ENCODE measurements at regions not wholly inside any gene's neighbourhood (a gene's known extent, or its start where the extent isn't known, plus 50 kb on each side); places are given as distances from the start of the nearest gene placed in this dataset.

DNA sequence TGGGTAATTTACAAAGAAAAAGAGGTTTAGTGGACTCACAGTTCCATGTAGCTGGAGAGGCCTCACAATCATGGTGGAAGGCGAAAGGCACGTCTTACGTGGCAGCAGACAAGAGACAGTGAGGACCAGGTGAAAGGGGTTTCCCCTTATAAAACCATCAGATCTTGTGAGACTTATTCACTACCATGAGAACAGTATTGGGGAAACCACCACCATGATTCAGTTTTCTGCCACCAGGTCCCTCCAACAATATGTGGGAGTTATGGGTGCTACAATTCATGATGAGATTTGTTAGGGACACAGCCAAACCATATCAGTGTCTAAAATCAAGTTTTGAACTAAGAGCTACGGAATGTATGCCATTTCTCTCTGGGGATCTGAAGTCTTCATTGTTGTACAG, 354.8 kb upstream of the C2CD4B start:
- TF ChIP-seq, protein P1, sequence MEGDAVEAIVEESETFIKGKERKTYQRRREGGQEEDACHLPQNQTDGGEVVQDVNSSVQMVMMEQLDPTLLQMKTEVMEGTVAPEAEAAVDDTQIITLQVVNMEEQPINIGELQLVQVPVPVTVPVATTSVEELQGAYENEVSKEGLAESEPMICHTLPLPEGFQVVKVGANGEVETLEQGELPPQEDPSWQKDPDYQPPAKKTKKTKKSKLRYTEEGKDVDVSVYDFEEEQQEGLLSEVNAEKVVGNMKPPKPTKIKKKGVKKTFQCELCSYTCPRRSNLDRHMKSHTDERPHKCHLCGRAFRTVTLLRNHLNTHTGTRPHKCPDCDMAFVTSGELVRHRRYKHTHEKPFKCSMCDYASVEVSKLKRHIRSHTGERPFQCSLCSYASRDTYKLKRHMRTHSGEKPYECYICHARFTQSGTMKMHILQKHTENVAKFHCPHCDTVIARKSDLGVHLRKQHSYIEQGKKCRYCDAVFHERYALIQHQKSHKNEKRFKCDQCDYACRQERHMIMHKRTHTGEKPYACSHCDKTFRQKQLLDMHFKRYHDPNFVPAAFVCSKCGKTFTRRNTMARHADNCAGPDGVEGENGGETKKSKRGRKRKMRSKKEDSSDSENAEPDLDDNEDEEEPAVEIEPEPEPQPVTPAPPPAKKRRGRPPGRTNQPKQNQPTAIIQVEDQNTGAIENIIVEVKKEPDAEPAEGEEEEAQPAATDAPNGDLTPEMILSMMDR (IDR thresholded peaks at IDR 0.05; ENCODE audit: extremely low read depth, missing control alignments), result no peak
- no peak for DNase-seq (ENCODE audit: low spot score)

DNA sequence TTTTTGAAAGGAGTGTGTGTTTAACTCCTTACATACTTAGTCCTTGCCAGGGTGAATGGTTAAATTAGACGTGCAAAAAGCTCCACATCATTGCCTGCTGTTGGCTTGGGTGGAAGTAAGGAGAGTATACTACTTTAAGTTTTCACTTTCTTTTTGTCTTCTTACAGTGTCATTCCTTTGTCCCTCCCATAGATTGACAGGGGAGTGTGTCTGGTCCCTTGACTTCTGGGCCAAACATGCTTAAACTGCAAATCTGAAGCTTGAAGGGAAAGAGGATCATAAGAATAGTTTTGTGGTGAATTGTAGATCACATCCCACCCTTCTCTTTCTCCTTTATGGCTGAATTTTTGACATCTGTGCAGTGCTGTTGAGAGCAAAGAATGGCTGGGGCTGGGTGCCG, 355.8 kb upstream of the C2CD4B start:
- TF ChIP-seq, protein P1 (IDR thresholded peaks at IDR 0.05; ENCODE audit: extremely low read depth, missing control alignments), result no peak

DNA sequence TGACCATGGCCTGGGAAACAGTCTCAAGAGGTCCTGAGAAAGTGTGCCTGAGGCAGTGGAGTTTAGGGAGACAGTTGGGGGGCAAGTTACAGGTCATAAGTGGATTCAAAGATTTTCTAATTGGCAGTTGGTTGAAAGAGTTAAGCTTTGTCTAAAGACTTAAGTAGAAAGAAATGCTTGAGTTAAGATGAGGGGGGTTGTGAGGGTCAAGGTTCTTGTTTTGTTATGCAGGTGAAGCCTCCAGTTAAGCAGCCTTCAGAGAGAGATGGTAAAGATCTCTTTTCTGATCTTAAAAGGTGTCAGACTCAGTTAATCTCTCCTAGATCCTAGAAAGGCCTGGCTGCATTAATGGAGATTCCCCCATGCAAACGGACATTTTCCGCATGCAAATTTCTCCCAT, 356.3 kb upstream of the C2CD4B start:
- TF ChIP-seq, protein P1 (IDR thresholded peaks at IDR 0.05; ENCODE audit: extremely low read depth, missing control alignments), result no peak
- DNase-seq (ENCODE audit: low spot score), result no peak

More for the DNA sequence above, 355.8 kb upstream of the C2CD4B start:
- DNase-seq (ENCODE audit: low spot score), result no peak

DNA sequence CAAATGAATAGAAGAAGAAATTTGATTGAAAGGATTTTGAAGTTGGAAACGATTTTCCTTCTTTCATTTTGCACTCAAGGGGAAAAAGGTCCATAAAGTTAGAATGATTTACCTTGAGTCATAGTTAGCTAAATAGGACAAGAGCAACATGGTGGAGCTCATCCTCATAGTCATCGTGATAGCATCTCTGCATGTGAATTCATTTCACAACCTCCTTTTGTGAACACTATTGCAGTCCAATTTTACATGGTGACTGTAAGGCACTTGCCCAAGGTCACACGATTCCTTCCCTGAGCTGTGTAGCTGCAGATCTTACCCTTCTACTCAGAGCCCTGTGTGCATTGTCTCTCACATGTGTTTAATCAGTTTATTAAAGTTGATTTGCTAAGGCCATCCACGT, 359.8 kb upstream of the C2CD4B start:
- no peak for DNase-seq (ENCODE audit: low spot score)
- TF ChIP-seq, protein P1 (IDR thresholded peaks at IDR 0.05; ENCODE audit: extremely low read depth, missing control alignments), result no peak

DNA sequence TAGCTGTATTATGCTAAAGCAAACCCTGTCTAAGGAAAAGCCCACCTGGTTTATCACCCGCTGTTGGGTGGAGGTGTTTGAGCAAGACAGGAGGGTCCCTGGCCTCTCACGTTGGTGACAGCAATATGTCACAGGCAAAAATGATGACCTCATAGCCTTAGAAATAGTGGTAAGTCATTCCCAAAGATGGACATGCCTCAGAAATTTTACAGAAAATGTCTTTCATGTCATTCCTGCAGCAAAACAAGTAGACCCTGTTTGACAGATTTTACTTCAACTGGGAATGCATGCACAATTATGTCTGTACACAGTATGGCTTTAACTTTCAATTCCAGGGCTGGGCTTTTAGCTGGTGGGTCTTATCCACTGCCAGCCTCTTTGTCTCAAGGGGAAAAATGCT, 362.3 kb upstream of the C2CD4B start:
- DNase-seq (ENCODE audit: low spot score), result no peak
- TF ChIP-seq, protein P1 (IDR thresholded peaks at IDR 0.05; ENCODE audit: extremely low read depth, missing control alignments), result no peak

DNA sequence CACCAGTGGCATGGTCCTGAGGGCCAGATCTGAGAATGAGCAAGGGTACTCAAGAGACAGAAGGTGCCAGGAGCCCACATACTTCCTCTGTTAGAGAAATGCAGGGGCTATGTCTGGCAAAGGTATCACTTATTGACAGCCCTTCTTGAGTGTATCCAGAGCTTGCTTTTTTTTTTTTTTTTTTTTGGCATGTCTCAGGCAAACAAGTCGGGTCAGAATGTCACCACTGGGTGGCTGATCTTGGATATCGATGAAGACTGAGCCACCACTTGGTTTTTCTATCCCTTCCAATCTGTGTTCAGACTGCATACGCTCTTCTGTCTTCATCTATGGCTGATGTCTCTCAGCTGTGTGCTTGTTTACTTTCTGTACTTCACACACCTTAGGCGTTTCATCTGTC, 363.4 kb upstream of the C2CD4B start:
- TF ChIP-seq, protein P1 (IDR thresholded peaks at IDR 0.05; ENCODE audit: extremely low read depth, missing control alignments), result no peak
- no peak for DNase-seq (ENCODE audit: low spot score)

DNA sequence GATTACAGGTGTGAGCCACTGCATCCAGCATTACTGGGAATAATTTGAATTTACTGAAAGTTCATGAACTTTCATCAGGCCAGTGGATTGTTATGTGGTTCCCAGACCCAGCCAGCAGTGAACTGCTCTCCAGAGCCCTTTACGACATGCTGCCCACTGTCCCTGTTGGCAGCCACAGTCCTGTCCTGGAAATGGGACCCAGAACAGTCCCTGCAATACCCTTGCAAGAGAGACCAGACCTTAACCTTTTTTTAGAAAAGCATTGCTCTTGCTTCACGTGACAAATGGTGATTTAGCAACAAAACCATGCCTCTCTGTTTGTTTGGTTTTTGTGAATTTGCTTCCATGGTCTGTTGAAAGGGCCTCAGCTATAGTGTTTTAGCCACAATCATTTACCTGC, 367.3 kb upstream of the C2CD4B start:
- DNase-seq (ENCODE audit: low spot score), result no peak
- TF ChIP-seq, protein P1 (IDR thresholded peaks at IDR 0.05; ENCODE audit: extremely low read depth, missing control alignments), result no peak
